ENCODE measurements at regions not wholly inside any gene's neighbourhood (a gene's known extent, or its start where the extent isn't known, plus 50 kb on each side); places are given as distances from the start of the nearest gene placed in this dataset.

DNA sequence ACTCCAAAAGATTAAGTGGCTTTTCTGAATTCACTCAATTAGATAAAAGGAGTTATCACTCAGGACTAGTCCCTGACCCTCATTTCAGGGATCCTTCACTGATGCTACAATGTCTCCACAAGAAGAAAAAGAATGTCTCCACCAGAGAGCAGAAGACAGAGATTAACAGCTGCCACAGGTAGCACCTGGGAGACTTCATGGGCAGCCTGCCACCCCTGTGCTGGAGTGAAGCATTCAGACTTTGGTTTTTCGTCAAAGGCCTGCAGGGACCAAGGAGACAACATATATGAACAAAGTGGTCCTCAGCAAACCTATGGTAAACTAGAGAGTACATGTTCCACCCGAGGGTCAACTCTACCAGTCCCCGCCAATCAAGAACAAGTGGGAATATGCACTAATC is 197.0 kb upstream of the ACVR2A start:
- DNase-seq = no peak

DNA sequence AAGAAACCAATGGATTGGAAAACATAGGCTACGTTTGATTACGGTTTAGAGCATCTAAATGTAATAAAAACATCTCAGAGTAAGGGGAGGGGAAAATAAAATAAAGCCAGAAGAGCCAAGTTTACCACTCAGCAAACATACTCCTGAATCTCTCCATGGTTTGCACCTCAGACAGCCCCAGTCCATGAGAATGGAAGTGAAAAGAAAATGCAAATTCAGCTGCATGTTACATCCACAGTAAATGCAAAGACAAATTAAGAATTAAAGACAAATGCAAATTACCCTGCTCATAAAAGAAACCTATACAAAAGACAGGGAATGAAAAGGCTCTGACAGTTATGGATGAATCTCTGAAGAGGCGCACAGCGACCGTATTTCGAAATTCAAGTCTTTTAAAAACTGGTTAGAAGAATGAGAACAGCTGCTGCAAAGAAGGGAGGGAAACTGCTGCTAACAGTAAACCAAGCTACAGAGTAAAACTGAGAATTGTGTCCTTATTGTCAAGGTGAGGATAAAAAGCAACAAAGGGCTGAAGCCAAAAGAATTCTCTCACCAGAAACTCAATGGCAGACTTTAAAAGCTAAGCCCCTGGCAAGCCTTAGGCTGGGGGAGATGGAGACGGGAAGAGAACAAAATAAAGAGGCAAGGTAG is 197.9 kb upstream of the ACVR2A start:
- DNase-seq = no peak

DNA sequence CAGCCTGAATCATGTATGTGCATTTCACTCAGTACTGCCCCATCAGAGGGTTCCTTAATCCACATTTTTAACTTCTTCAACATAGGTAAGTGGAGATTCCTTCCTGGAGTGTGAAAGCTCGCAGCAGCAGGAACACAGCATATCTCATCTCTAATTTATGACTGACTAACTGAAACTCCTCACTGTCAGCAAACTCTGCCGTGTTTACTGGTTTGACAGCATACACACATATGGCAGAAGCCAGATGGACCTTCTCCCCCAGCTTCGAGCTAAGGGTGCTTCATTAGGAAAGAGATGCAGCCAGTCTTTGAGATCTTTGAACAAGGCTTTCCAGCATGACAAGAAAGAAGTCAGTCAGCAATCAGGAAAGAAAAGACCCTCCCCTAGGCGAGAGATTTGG is 200.3 kb upstream of the ACVR2A start:
- no peak for DNase-seq

DNA sequence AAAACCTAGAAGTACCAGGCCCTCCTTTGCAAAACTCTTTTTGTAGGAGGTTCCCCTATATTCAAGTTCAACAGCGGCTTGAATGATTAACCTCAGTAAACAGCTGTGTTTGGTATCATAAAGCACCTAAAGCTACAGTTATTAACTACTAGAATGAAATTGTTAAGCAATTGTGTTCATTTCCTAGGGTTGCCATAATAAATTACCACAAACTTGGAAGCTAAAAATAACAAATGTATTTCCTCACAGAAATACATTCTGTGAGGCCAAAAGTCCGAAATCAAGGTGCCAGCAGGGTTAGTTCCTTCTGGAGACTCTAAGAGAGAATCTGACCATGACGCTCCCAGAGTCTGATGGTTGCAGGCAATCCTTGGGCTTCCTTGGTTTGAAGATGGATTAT is 202.1 kb upstream of the ACVR2A start:
- no peak for DNase-seq

DNA sequence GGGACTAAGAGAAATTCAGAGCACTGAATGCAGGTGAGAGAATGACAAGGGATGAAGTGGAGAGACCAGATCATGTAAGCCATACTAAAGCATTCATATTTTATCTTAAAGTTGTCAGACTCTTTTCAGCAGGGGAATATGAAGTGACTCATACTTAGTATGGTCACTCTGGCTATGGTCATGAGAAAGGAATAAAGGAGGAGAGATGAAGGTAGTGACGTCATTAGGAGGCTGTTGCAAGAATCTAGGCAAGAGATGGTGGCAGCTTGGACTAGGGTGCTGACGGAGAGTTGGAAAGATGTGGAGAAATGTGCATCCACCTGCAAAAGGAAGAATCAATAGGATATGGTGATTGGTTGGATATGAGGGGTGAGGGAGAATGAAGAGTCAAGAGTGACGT is 203.2 kb upstream of the ACVR2A start:
- DNase-seq = no peak

DNA sequence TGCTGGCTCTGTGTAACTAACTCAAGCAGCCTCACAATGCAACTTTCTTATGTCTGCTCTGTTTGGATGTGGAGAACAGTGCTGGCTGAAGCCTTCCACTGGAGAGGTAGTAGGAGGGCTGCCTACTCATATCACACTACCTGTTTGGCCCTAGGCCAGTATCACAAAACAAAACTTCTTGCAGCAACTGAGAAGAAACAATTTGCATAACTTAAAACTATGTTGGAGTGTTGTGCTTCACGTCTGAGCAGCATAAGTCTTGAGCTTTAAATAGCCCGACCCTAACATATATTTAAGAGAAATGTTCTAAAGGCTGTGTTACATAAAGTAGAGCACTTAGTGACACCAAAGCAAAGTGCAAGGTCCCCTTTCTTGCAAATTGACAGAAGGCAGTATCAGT is 204.9 kb upstream of the ACVR2A start:
- no peak for DNase-seq

DNA sequence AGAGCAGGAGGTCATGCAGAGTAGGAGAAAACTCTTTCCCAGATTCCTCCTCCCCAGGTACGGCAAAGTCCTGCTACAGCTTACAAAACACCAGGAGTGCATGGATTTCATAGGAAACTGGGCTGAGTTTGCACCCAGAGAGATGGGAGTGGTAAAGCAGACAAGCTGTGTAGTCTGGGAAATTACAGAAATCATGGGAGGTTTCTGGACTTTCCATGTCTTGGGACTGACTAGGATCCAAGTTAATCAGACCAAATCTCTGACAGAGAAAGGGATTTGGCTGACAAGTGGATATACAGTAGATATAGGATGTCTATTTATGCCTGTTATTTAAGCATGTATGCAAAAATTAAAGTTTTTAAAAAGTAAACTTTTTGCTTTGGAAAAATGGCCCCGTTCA is 205.4 kb upstream of the ACVR2A start:
- no peak for DNase-seq

DNA sequence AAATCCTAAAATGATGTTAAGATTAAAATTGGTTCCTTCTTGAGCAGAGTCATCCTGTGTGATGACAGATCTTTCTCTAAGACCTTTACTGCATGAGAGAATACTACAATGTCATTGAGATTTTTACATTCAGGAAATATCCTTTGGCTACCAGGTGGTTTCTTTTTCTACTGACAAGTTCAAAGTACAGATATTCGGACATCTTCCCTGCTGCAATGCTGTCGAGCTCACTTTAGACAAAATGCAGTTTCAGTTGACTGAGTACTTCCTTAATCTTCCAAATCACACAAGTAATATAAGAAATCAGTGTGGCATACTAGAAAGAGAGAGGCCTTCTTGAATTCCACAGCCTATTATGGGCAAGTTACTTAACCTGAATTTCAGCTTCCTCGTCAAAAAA is 207.9 kb upstream of the ACVR2A start:
- no peak for DNase-seq

DNA sequence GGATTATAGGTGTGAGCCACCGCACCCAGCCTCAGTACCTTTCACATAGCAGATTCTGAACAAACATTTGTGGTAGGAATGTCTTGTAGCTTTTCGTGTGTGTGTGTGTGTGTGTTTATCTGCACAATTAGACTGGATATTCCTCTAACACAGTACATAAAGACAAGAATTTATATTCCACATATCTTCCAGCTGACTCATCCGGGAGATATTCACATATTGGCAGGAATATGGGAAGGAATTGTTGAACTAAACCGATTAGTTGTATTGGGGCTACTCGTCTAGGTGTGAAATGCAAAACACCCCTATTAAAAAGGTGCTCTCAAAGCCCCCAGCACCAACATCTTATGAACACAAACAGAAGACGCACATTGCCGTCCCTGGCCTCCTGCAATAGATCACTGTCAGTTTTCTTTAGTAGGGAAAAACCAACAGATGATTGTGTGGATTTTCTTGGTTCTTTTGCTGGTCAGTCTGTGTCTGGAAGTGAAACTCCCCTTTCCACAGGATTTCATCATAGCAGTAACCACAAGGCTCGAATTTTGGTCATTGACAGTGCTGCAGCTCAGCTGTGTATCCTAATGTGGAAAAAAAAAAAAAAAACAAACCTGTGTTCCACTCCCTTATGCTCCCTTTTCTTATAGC is 208.5 kb upstream of the ACVR2A start:
- DNase-seq = no peak

DNA sequence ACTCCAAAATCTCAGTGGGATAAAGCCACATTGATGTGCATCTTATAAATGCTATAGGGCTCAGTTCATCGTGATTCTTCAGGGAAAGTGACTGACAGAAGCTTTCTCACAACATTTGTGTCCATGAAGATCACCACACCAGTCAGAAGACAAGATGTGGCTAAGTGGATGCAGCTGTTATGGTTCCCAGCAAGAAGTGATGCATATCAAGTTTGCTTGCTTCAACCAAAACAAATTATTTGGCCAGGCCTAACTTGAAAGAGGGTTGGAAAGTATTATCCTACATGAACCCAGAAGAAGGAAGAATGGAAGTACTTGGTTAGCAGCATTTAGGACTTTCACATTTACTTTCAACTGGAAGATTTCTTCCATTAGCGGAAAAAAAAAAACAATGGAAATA is 210.0 kb upstream of the ACVR2A start:
- no peak for DNase-seq

DNA sequence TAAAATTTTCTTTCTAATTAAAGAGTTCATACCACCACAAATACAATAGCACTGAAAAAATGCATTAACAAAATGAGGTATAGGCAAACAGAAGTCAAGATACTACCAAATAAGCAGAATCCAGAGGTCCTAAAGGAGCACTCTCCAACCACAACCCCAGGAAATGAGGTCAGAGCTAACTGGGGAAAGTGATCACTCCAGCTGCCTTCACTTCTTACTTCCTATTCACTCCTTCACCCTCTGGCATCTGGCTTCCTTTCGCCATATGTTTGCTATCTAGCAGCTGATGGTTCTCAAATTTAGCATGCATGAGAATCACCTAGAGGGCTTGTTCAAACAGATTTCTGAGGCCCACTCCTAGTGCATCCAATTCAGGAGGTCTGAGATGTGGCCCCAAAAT is 212.6 kb upstream of the ACVR2A start:
- DNase-seq = no peak

DNA sequence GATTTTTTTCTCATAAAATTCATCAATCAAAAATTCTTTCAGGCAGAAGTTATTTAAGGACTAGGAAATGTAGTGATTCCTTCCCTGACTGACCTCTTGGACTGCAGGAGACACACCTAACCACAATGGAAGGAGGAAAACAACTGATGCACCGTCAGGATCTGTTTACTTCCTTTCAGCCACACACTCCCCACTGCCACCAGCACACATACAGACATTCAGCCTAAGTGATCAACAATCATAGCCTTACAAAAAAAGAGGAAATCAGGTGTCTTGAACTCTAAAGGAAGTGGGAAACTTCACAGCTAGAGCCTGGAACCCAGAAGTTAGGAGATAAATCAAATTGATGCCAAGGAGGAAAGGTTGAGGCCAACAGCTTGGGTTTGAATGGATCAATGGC is 213.5 kb upstream of the ACVR2A start:
- no peak for DNase-seq

DNA sequence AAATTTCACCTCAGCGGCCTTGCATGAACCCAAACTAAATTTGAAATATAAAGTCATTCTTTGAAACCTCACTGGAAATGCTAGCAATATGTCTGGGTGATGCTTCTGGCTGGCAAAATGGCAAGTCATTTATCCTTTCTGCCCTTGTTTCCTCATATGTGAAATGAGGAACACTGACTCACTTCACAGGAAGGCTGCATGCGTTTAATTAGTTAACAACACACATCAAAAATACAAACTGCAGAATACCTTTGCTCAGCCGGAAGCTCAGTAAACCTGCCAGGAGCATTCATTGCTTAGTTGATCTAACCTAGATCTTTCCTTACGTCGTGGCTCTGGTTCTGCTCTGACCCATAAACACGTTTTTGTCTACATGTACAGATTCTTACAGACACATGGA is 214.2 kb upstream of the ACVR2A start:
- no peak for DNase-seq

DNA sequence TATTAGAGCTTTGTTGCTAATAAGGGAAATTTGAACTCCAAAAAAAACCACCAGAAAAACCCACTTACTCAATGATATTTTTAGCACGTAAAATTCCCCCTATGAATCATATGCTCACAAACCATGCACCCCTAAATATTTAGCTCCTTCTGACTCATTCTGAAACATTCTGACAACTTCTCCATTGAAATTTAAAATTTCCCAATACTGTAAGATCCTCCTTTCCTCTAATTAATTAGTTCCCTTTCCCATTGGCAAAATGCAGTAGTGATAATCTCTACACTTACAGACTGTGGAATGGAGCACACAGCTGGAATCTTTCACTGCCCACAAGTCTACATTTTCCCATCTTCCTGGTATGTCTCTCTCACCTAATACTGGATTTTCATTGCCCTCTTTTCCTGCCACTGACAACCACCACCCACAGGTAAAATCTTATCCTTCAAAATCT is 215.8 kb upstream of the ACVR2A start:
- DNase-seq = no peak

DNA sequence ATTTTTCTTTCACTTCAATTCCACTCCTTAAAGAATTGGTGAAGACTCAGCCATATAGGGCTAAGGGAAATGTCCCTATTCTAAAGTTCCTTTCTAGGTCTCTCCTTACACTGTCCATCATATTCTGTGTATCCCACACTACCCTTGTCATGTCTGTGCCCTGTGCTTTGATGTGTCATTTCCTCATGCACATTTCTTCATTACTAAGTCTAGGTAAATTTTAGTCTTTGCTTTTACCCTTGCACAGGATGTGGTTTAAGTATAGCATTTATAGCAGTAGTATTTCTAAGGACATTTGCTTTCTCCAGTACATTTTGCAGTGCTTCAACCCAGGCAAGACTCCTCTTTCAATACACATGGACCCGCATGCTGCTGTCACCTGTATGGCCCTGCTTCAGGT is 221.5 kb upstream of the ACVR2A start:
- DNase-seq = no peak

DNA sequence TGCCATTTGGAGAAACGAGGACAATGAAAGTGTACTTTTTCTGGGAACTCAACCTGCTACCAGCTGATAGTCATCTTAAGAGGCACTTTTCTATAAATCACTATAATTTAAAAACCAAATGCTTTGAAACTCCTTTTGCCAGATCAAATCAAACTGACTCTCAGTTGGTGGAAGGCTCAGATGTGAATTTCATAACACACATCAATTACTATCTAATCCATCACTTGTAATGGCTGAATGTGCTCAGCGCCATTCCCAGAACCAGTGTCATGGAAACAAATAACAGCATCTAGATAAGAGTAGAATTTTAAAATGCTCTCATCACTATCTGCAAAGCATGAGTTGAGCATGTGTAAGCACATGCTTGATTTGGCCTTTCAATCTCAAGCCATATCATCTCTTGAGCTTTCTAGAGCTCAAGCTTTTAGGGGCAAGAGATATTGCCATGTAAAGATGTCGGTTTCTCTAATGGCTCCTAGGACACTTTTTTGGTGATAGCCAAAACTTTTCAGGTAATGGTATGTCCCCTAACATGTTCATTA is 223.1 kb upstream of the ACVR2A start:
- DNase-seq = no peak

DNA sequence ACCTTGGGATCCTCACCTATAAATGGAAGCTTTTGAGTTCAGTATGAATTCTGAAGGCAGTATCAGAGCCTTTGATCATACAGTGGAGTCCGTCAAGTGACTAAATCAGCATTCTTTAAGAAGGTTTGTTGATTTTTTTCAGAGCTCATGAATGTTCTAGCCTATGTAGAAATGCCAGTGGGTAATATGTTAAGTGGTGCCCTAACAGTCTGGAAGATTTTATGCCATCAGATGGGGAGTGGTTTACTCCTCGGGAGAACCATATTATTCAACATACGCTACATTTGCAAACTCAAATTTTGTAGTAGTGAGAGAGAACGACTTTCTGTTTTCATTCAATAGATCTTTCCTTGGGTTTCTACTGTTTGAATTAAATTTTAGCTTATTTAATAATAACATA is 225.0 kb upstream of the ACVR2A start:
- no peak for DNase-seq

DNA sequence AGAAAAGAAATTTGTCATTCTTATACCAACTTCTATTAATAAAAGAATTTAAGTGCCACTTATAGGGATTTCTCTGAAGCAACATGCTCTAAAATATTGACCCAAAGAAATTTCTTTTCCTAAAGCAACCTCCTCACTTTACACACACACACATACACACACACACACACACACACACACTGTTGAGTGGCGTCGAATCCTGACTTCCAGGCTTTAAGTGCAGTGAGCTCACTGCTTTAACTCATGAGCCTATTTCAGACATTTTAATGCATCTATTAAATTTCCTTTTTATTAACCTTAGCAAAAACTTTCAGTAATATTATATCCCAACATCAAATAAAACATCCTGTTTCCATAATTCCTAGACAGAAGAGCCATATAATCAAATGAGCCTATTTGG is 229.1 kb upstream of the ACVR2A start:
- DNase-seq = no peak

DNA sequence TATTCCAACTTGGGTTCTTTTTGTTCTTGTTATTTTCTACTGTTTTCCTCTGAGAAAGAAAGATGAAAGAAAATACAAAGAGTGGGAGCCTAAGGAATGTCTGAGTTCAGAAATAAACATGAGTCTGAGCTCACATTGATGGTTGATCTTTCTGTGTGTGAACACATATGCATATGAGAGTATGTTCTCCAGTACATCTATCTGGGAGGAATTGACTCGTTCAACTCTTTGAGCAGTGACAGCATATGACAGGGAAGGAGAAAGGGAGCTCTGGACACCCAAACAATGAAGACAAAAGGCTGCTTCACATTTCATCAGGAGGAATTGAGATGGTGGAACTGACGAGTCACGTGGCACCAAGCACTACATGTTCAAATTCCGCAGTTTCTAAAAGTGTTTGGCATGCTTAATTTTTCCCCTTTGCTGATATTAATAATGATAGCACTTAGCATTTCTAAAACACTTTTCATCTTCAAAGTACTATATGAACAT is 229.8 kb upstream of the ACVR2A start:
- DNase-seq = no peak

DNA sequence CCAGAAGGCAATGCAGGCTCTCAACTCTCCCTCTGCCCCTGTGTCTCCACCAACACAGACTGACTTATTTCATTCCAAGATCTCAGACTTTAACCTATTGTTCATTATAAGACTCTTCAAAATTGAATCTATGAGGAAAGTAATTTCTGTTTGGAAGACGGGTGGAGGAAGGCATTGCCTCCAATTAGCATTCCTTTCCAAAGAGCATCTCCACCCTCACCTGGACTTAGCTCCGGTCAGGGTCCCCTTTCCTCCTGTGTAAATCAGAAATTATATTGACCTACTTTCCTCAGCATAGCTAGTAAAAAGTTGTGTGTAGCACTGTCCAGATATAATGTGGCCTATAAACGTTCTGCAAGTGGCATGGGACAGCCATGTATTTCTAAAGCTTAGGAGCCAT is 230.4 kb upstream of the ACVR2A start:
- no peak for DNase-seq

DNA sequence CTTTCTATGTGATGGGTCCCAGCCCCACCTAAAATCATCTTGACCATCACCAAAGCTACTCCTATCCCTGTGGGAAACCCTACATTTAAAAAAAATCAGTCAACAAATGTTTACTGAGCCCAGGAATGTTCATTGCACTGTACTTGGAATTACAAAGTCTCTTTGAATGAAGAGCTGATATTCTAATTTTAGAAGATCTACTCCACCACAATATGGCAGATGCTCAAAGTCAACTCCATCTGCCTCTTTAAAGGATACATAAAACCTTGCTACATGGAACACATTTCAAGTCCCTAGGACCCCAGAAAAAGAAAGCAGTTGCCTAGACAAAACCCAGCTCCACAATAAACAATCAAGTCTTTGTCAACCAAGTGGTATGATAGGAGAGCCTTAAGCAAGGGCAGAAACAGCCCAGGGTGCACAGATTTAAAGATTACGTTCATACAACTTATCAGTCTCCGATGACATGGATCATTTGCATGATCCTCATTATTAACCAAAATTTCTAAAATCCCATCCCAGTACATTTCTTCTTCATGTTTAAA is 234.3 kb upstream of the ACVR2A start:
- no peak for DNase-seq

DNA sequence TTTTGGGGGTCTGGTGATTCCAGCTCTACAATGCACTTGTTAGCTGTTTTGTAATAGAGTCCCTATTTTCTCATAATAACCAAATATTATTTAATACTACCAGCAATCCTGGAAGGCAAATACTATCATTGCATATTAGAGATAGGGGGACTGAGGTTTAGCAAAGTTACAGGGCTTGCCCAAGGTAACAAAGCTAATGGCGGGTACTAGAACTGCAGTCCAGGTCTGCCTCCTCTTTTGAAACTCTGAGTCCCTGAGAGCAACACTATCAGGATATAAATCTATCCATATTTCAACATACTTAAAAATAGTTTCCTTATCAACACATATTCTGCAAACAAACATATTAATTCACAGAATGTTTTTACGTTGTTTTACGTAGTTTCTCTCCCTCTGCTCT is 235.5 kb upstream of the ACVR2A start:
- no peak for DNase-seq

DNA sequence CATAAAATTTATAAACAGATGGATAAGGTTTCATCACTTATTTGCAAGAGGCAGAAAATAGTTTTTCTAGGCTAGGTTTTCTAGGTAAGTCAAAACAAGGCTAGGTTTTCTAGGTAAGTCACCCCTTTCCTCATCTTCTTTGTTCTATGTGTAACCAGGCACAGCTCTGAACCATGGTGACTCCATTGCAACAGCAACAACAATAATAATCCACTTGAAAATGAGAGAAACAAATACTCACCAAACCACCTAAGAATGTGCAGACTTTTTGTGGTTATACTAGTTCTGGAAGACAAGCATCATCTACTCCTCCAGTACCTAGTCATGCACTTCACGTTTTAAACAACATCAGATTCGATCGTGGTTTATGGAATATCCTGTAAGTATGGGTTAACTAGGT is 237.4 kb upstream of the ACVR2A start:
- DNase-seq = no peak

DNA sequence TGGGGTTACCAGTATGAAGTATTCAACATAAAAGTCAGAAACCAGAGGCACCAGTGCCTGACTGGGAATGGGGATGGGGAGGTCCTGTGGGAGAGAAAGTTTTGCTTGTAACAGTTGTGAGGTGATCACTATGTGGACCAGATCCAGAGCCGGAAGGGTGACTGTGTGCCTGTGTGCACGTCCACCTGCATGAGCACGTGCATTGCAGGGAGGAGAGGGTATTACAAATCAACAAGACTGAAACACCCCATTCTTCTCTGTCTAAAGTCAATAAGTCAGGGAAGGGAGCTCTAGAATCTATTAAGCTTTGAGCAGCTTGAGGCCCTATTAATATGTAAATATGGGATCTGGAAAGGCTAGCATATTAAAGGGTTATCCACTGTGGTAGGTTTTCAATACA is 241.0 kb upstream of the ACVR2A start:
- DNase-seq = no peak

DNA sequence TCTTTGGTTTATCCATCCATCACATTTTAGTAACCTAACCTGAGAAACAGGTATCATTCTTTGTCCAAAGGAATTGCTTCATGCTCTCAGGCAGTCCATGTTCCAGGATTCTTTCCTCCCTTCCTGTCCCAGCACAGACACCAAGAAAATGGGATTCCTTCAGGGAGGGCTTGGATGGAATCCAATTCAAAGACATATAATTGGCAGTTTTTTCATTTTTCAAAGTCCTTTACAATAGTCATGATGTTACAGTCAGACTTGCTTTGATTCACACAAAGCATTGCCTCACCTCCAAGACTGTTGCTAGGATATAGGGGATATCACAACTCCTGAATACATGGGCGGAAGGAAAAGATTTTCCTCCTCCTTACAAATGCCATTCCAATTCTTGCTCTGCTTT is 241.4 kb upstream of the ACVR2A start:
- no peak for DNase-seq

Measured in NCI-H187 treated with DMSO at 0.1 percent for 48 hours (cell line).